SK-N-SH treated with all-trans-retinoic acid at 6 μM for 48 hours (cell line): ENCODE measurements at regions not wholly inside any gene's neighbourhood (a gene's known extent, or its start where the extent isn't known, plus 50 kb on each side); places are given as distances from the start of the nearest gene placed in this dataset.

Source experiments
- ARNTL ChIP-seq: fragments of 450-650 bp; formaldehyde crosslinking; IDR thresholded peaks from 2 replicates; pipeline ENCODE4 v1.5.0; 2020; ENCODE audit warnings: low read depth, mild to moderate bottlenecking, moderate library complexity, borderline replicate concordance
- CSDC2 ChIP-seq: fragments of 250-450 bp; sonication (Bioruptor Pico); IDR thresholded peaks from 2 replicates; pipeline ENCODE4 v1.5.0; 2020; ENCODE audit warnings: mild to moderate bottlenecking, moderate library complexity
- ISL1 ChIP-seq: fragments of 250-450 bp; sonication (Bioruptor Pico); IDR thresholded peaks from 2 replicates; pipeline ENCODE4 v2.1.2; 2022; ENCODE audit warnings: mild to moderate bottlenecking, moderate library complexity
- TCF4 ChIP-seq: fragments of 250-450 bp; sonication (Bioruptor Pico); IDR thresholded peaks from 2 replicates; pipeline ENCODE4 v1.8.0; 2021; ENCODE audit warnings: mild to moderate bottlenecking, moderate library complexity, borderline replicate concordance
- TOX ChIP-seq: fragments of 250-450 bp; sonication (Bioruptor Pico); IDR thresholded peaks from 2 replicates; pipeline ENCODE4 v1.8.0; 2021; ENCODE audit warnings: mild to moderate bottlenecking, moderate library complexity, borderline replicate concordance
- ZFP3 ChIP-seq: fragments of 250-450 bp; sonication (Bioruptor Pico); IDR thresholded peaks from 2 replicates; pipeline ENCODE4 v1.5.0; 2020; ENCODE audit warnings: mild to moderate bottlenecking, moderate library complexity
- ZFP30 ChIP-seq: fragments of 450-650 bp; formaldehyde crosslinking; IDR thresholded peaks from 2 replicates; pipeline ENCODE4 v1.5.0; 2022; ENCODE audit warnings: mild to moderate bottlenecking, moderate library complexity
- ZNF8 ChIP-seq: fragments of 450-650 bp; formaldehyde crosslinking; IDR thresholded peaks from 2 replicates; pipeline ENCODE4 v1.5.0; 2020; ENCODE audit warnings: mild to moderate bottlenecking, moderate library complexity
- TF ChIP-seq, protein P1 (sequence below): fragments of 250-450 bp; sonication (Bioruptor Pico); IDR thresholded peaks from 2 replicates; pipeline ENCODE4 v1.5.1; 2020; ENCODE audit warnings: low read depth, mild to moderate bottlenecking, moderate library complexity
- TF ChIP-seq, protein P2 (sequence below): fragments of 250-450 bp; sonication (Bioruptor Pico); IDR thresholded peaks from 2 replicates; pipeline ENCODE4 v1.5.0; 2020; ENCODE audit warnings: mild to moderate bottlenecking, moderate library complexity

DNA sequence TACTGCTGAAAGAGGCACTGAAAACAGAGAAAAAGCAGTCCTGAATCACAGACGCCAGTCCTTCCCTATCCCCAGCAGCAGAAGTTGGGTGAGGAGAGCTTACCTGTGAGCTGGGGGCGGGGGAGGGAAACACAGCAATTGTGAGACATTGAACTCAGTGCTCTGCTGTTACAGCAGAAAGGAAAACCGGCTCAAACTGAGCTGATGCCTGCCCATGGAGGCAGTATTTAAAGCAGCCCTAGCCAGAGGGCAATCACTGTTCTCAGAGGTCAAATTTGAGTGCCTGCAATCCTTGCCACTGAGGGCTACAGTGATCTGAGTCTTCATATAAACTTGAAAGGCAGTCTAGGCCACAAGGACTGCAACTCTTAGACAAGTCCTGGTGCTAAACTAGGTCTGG, 220.7 kb downstream of the GRXCR1 start:
- TF ChIP-seq ZFP30 = no peak
- no peak for TF ChIP-seq TOX (CRISPR knock-in tag)
- no peak for TF ChIP-seq ISL1 (CRISPR knock-in tag)
- no peak for TF ChIP-seq ZNF8 (CRISPR knock-in tag)
- no peak for TF ChIP-seq ZFP3 (CRISPR knock-in tag)
- no peak for TF ChIP-seq CSDC2 (CRISPR knock-in tag)
- TF ChIP-seq, protein P1, sequence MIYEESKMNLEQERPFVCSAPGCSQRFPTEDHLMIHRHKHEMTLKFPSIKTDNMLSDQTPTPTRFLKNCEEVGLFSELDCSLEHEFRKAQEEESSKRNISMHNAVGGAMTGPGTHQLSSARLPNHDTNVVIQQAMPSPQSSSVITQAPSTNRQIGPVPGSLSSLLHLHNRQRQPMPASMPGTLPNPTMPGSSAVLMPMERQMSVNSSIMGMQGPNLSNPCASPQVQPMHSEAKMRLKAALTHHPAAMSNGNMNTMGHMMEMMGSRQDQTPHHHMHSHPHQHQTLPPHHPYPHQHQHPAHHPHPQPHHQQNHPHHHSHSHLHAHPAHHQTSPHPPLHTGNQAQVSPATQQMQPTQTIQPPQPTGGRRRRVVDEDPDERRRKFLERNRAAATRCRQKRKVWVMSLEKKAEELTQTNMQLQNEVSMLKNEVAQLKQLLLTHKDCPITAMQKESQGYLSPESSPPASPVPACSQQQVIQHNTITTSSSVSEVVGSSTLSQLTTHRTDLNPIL (CRISPR knock-in tag) = no peak
- TF ChIP-seq, protein P2, sequence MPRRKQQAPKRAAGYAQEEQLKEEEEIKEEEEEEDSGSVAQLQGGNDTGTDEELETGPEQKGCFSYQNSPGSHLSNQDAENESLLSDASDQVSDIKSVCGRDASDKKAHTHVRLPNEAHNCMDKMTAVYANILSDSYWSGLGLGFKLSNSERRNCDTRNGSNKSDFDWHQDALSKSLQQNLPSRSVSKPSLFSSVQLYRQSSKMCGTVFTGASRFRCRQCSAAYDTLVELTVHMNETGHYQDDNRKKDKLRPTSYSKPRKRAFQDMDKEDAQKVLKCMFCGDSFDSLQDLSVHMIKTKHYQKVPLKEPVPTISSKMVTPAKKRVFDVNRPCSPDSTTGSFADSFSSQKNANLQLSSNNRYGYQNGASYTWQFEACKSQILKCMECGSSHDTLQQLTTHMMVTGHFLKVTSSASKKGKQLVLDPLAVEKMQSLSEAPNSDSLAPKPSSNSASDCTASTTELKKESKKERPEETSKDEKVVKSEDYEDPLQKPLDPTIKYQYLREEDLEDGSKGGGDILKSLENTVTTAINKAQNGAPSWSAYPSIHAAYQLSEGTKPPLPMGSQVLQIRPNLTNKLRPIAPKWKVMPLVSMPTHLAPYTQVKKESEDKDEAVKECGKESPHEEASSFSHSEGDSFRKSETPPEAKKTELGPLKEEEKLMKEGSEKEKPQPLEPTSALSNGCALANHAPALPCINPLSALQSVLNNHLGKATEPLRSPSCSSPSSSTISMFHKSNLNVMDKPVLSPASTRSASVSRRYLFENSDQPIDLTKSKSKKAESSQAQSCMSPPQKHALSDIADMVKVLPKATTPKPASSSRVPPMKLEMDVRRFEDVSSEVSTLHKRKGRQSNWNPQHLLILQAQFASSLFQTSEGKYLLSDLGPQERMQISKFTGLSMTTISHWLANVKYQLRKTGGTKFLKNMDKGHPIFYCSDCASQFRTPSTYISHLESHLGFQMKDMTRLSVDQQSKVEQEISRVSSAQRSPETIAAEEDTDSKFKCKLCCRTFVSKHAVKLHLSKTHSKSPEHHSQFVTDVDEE (CRISPR knock-in tag) = no peak
- TF ChIP-seq TCF4 (CRISPR knock-in tag) = no peak
- TF ChIP-seq ARNTL (CRISPR knock-in tag) = no peak
